Heart left ventricle (tissue), 16 donors: ENCODE measurements at regions not wholly inside any gene's neighbourhood (a gene's known extent, or its start where the extent isn't known, plus 50 kb on each side); places are given as distances from the start of the nearest gene placed in this dataset.
"Not testable (repeated sequence)": the region's sequence is repeated elsewhere in the genome, so short reads cannot be mapped to it uniquely, and the experiment has no call there.

Source experiments
- ATAC-seq, 4 donors: fragments of 200-7000 bp; cut with Tn5 transposase; one replicate each; pipeline ENCODE4 v1.9.1; 2020 to 2022; ENCODE audit warnings: moderate library complexity in 4 of 4, mild to moderate bottlenecking in 3 of 4, moderate number of reproducible peaks in 1 of 4
- DNase-seq, 5 donors: peaks; one replicate each; pipeline ENCODE4 v3.0.0-alpha.2; 2020
- H3K27ac ChIP-seq, 12 donors: fragments of 200-600 bp; sonication (generic) in 4 of 12; one replicate each; pipeline versions ENCODE4 v1.5.0 to v1.8.0; 2016 to 2022; ENCODE audit warnings: mild to moderate bottlenecking in 2 of 12
- H3K27me3 ChIP-seq, 9 donors: fragments of 200-600 bp; sonication (generic) in 2 of 9; one replicate each; pipeline versions ENCODE4 v1.5.1 to v1.8.0; 2016 to 2022; ENCODE audit warnings: mild to moderate bottlenecking in 3 of 9
- H3K36me3 ChIP-seq, 9 donors: fragments of 200-600 bp; sonication (generic) in 2 of 9; one replicate each; pipeline versions ENCODE4 v1.5.0 to v1.8.0; 2018 to 2022; ENCODE audit warnings: mild to moderate bottlenecking in 2 of 9
- H3K4me1 ChIP-seq, 12 donors: fragments of 200-600 bp; sonication (generic) in 4 of 12; one replicate each; pipeline versions ENCODE4 v1.5.0 to v1.8.0; 2016 to 2022; ENCODE audit warnings: mild to moderate bottlenecking in 3 of 12
- H3K4me3 ChIP-seq, 12 donors: fragments of 200-600 bp; sonication (generic) in 4 of 12; one replicate each; pipeline versions ENCODE4 v1.5.0 to v1.8.0; 2017 to 2022; ENCODE audit warnings: mild to moderate bottlenecking in 9 of 12, moderate library complexity in 4 of 12
- H3K9me3 ChIP-seq, 12 donors: fragments of 200-600 bp; sonication (generic) in 4 of 12; one replicate each; pipeline versions ENCODE4 v1.5.0 to v1.8.0; 2016 to 2022; ENCODE audit warnings: mild to moderate bottlenecking in 1 of 12
- POLR2A ChIP-seq, 2 donors: fragments of 450-650 bp; IDR thresholded peaks; one replicate each; pipeline ENCODE4 v1.6.1; 2017; ENCODE audit warnings: antibody characterized with exemption in 2 of 2, mild to moderate bottlenecking in 2 of 2, moderate library complexity in 2 of 2
- WGBS, 4 donors: extraction: QIAGEN DNeasy Blood & Tissue Kit in 2 of 4; methylation state at CpG; one replicate each; pipeline versions ENCODE4 v1.1.5 to v1.1.7; 2013 to 2018; 5-methylcytosine and 5-hydroxymethylcytosine counted together
- intact Hi-C, 10 donors: fragments of 100-400 bp; cut with DNase I; formaldehyde crosslinking; loops; one replicate each; pipeline versions ENCODE4 v1.11.1 to v1.14.2; 2022
- TF ChIP-seq, protein P1 (sequence below), 12 donors: fragments of 200-600 bp; sonication (generic) in 4 of 12; IDR thresholded peaks; one replicate each; pipeline versions ENCODE4 v1.5.0 to v1.8.0; 2018 to 2022; ENCODE audit warnings: antibody characterized with exemption in 12 of 12, mild to moderate bottlenecking in 5 of 12
- donor health status: ischemic (EF 13 %, LVEDD 7.1; RV severe dilation, severe dysfunction).
- donor health status: healthy with polysubstance abuse.
- donor health status: DM: no; HTN: yes; CAD: no.
- donor health status: DM: no; HTN: no; CAD: no.
- donor health status: ischemic (EF 25% LVEDD 6.9; RV normal size, moderate dysfunction).
- donor health status: ischemic (EF 25% LVEDD 5.7; RV mildly dilated, moderate dysfunction).
- donor health status: healthy.
- donor health status: DM: yes; HTN: yes; CAD: no.
- donor health status: ischemic (EF 35%, LVEDD 5.7; RV mildly dilated, moderate dysfunction).
- donor health status: nonischemic (EF 11% LVEDD 7.7; RV severe dilation, severe dysfunction).
- donor health status: DM: yes; HTN: yes; CAD: no.
- donor health status: PGD.
- donor health status: ischemic (EF 29% LVEDD 5.4; RV normal size, mild dysfunction).
- donor health status: nonischemic (EF 23%, LVEDD 6.1; RV moderate dilation, normal function).

- H3K4me3 ChIP-seq, result no peak overlapping the region
- no peaks in the 10 kb centered on the region for H3K9me3 ChIP-seq
- 41 to 52% (median 49%) methylated on average over 5 of the region's 5 CpGs for WGBS, 4 donors
- peak in 2 of 4 donors; percentile 63 for ATAC-seq
- intact Hi-C loops, result loop anchor here in 6 of 10 donors (5.0 to 10.0 kb wide), 6 partner anchors 232 to 1335 kb away; partner anchors contain the start of gene CHSY3 (in 4 of the 6)
- TF ChIP-seq POLR2A (IDR thresholded peaks at IDR 0.05), result no peak
- TF ChIP-seq, protein P1, sequence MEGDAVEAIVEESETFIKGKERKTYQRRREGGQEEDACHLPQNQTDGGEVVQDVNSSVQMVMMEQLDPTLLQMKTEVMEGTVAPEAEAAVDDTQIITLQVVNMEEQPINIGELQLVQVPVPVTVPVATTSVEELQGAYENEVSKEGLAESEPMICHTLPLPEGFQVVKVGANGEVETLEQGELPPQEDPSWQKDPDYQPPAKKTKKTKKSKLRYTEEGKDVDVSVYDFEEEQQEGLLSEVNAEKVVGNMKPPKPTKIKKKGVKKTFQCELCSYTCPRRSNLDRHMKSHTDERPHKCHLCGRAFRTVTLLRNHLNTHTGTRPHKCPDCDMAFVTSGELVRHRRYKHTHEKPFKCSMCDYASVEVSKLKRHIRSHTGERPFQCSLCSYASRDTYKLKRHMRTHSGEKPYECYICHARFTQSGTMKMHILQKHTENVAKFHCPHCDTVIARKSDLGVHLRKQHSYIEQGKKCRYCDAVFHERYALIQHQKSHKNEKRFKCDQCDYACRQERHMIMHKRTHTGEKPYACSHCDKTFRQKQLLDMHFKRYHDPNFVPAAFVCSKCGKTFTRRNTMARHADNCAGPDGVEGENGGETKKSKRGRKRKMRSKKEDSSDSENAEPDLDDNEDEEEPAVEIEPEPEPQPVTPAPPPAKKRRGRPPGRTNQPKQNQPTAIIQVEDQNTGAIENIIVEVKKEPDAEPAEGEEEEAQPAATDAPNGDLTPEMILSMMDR (IDR thresholded peaks at IDR 0.05), result no peak
- H3K27me3 ChIP-seq, result peaks cover 0 to 3% (median 0%) of the 10 kb centered on the region in 9 donors
- DNase-seq, result no peak
- H3K36me3 ChIP-seq, result no peaks in the 10 kb centered on the region
- H3K27ac ChIP-seq, result no peak overlapping the region
- H3K4me1 ChIP-seq, result peaks cover 0 to 7% (median 0%) of the 10 kb centered on the region in 12 donors
These were observed 57.9 kb downstream of the HINT1 start for GRCh38 chr5:131107128-131107527.

DNA sequence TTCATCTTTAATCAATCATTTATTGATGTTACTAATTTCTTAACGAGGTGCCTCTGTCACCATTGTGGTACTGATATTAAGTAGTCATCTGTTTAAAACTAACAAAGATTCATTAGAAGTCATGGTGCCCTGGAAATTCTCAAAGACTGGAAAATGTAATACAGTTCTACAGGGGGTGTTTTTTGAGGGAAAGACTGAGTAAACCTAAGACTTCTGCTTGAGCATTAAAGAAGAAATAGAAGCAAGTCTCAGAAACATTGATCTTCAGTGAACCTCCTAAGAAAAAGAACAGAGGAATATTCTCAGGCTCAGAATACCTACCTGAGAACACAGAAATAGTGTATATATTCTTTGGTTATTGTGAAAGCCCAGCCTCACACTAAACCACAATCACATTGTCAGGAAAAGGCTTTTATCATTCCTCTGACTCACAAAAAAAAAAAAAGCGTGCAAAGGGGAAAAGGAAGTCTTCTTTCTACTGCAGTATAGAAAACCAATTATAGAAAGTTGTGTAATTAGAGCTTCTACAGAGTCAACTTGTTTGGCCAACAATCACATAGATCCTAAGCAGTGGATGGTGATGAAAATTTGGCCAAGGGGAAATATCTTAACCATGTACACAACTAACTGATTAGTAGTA, 60.8 kb downstream of the HINT1 start:
- TF ChIP-seq, protein P1 (IDR thresholded peaks at IDR 0.05), result no peak
- TF ChIP-seq POLR2A (IDR thresholded peaks at IDR 0.05), result no peak
- WGBS, 4 donors, result 69 to 77% (median 73%) methylated on average over 2 of the region's 2 CpGs
- Histone ChIP-seq H3K9me3 (no peaks in the 10 kb centered on the region), H3K4me3 (no peak overlapping the region), H3K36me3 (no peaks in the 10 kb centered on the region), H3K4me1 (peaks cover 0 to 7% (median 0%) of the 10 kb centered on the region in 12 donors), H3K27me3 (peaks cover 0 to 3% (median 0%) of the 10 kb centered on the region in 9 donors), H3K27ac (no peak overlapping the region)
- ATAC-seq (no peak), DNase-seq (no peak)
- intact Hi-C loops, result loop anchor here in 3 of 10 donors (10.0 kb wide), 4 partner anchors 229 to 1329 kb away; no protein-coding TSS in a partner anchor

- peaks cover 0 to 13% (median 0%) of the 10 kb centered on the region in 12 donors for H3K9me3 ChIP-seq
- H3K36me3 ChIP-seq, result no peaks in the 10 kb centered on the region
- TF ChIP-seq, protein P1 (IDR thresholded peaks at IDR 0.05), result no peak
- no peak for TF ChIP-seq POLR2A (IDR thresholded peaks at IDR 0.05)
- no peak for ATAC-seq
- no peaks in the 10 kb centered on the region for H3K4me1 ChIP-seq
- WGBS, 4 donors, result 86 to 93% (median 87%) methylated on average over 2 of the region's 2 CpGs
- no peak for DNase-seq
- intact Hi-C loops, result no loop called here
- peaks cover 0 to 4% (median 0%) of the 10 kb centered on the region in 9 donors for H3K27me3 ChIP-seq
- no peak overlapping the region for H3K27ac ChIP-seq
- H3K4me3 ChIP-seq, result no peak overlapping the region
These were observed 68.0 kb downstream of the HINT1 start for GRCh38 chr5:131096774-131097710.

GRCh38 chr5:131095561-131095960, 69.5 kb downstream of the HINT1 start:
- H3K4me1 ChIP-seq, H3K27me3 ChIP-seq, H3K27ac ChIP-seq, intact Hi-C loops, ATAC-seq, H3K4me3 ChIP-seq, DNase-seq, H3K36me3 ChIP-seq: not testable (repeated sequence)
- peaks cover 0 to 13% (median 0%) of the 10 kb centered on the region in 12 donors for H3K9me3 ChIP-seq
- 88 to 93% (median 90%) methylated on average over 4 of the region's 4 CpGs for WGBS, 4 donors
